ENCODE measurements at regions not wholly inside any gene's neighbourhood (a gene's known extent, or its start where the extent isn't known, plus 50 kb on each side); places are given as distances from the start of the nearest gene placed in this dataset.

DNA sequence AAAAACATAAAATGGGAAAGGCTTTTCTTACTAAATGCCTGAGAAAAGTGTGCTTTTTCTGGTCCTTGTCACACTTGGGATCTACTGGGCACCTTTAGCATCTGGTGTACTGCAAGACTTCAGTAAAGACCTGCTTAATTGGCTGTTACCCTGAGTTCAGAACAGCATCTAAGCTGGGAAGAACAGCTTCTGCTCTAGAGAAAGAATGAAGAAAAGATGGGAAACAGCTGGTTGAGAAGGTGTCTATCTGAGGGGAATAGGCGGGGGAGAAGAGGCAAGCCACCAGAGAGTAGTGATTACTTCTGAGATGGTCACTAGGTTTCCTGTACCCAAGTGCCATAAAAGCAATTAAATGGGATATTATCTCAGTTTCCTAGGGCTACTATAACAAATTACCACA lies 128.2 kb upstream of the SPACA1 start:
- no peaks in the 10 kb centered on the region for H3K36me3 ChIP-seq (ENCODE audit: low read depth)
- no peak overlapping the region for H2AFZ ChIP-seq
- H3K9me3 ChIP-seq (ENCODE audit: insufficient read depth, low read depth) = no peaks in the 10 kb centered on the region
- H3K27ac ChIP-seq = no peak overlapping the region
- no peaks in the 10 kb centered on the region for H3K79me2 ChIP-seq (ENCODE audit: low read depth)
- no peak for DNase-seq
- H3K27me3 ChIP-seq (ENCODE audit: insufficient read depth, low read depth) = no peaks in the 10 kb centered on the region
- no peak overlapping the region for H3K4me3 ChIP-seq
- H3K9me2 ChIP-seq (ENCODE audit: insufficient read depth) = no peaks in the 10 kb centered on the region
- H4K20me1 ChIP-seq (ENCODE audit: insufficient read depth) = no peaks in the 10 kb centered on the region
- H3F3A ChIP-seq (ENCODE audit: insufficient read depth, low read depth) = no peaks in the 10 kb centered on the region
- H3K4me2 ChIP-seq = no peak overlapping the region
- H3K4me1 ChIP-seq (replicated peaks; ENCODE audit: insufficient read depth) = no peaks in the 10 kb centered on the region
- POLR2A ChIA-PET (ENCODE audit: unreplicated experiment) = no interaction called here
- TF ChIP-seq EZH2 (IDR thresholded peaks at IDR 0.05; ENCODE audit: low read depth) = no peak
- TF ChIP-seq, protein P1, sequence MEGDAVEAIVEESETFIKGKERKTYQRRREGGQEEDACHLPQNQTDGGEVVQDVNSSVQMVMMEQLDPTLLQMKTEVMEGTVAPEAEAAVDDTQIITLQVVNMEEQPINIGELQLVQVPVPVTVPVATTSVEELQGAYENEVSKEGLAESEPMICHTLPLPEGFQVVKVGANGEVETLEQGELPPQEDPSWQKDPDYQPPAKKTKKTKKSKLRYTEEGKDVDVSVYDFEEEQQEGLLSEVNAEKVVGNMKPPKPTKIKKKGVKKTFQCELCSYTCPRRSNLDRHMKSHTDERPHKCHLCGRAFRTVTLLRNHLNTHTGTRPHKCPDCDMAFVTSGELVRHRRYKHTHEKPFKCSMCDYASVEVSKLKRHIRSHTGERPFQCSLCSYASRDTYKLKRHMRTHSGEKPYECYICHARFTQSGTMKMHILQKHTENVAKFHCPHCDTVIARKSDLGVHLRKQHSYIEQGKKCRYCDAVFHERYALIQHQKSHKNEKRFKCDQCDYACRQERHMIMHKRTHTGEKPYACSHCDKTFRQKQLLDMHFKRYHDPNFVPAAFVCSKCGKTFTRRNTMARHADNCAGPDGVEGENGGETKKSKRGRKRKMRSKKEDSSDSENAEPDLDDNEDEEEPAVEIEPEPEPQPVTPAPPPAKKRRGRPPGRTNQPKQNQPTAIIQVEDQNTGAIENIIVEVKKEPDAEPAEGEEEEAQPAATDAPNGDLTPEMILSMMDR (conservative IDR thresholded peaks at IDR 0.05) = no peak
- CTCF ChIA-PET = no interaction called here
- no TSS peak for BruUV-seq (replicated peaks)
- intact Hi-C loops (cut with micrococcal nuclease; ENCODE audit: unreplicated experiment) = no loop called here

DNA sequence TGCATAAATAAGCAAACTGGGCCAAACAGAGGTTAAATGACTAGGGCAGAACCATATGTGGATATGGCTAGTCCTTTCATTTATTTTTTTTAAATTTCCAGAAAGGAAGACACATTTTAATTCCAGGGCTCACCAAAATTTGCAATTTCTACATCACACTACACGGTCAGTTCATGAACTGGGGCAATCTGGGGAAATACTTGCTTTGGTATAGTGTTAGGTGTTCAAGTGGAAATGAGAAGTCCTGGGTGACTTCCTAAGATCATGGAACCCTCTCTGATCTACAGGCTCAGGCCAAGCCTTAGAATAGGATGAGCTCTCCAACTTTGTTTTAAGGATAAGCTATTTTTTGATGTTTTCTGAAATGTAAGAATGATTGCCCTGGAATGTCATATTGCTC lies 128.6 kb upstream of the SPACA1 start:
- BruUV-seq (replicated peaks) = no TSS peak
- H3K27ac ChIP-seq = no peak overlapping the region
- ChIA-PET POLR2A (ENCODE audit: unreplicated experiment) (no interaction called here), CTCF (no interaction called here)
- no peak overlapping the region for H2AFZ ChIP-seq
- no peaks in the 10 kb centered on the region for H3K27me3 ChIP-seq (ENCODE audit: insufficient read depth, low read depth)
- TF ChIP-seq, protein P1 (conservative IDR thresholded peaks at IDR 0.05) = no peak
- no peak for TF ChIP-seq EZH2 (IDR thresholded peaks at IDR 0.05; ENCODE audit: low read depth)
- no peak for DNase-seq
- no peak overlapping the region for H3K4me3 ChIP-seq
- no peaks in the 10 kb centered on the region for H4K20me1 ChIP-seq (ENCODE audit: insufficient read depth)
- no peaks in the 10 kb centered on the region for H3F3A ChIP-seq (ENCODE audit: insufficient read depth, low read depth)
- H3K79me2 ChIP-seq (ENCODE audit: low read depth) = no peaks in the 10 kb centered on the region
- intact Hi-C loops (cut with micrococcal nuclease; ENCODE audit: unreplicated experiment) = no loop called here
- H3K4me2 ChIP-seq = no peak overlapping the region
- no peaks in the 10 kb centered on the region for H3K4me1 ChIP-seq (replicated peaks; ENCODE audit: insufficient read depth)
- no peaks in the 10 kb centered on the region for H3K9me2 ChIP-seq (ENCODE audit: insufficient read depth)
- no peaks in the 10 kb centered on the region for H3K36me3 ChIP-seq (ENCODE audit: low read depth)
- no peaks in the 10 kb centered on the region for H3K9me3 ChIP-seq (ENCODE audit: insufficient read depth, low read depth)

DNA sequence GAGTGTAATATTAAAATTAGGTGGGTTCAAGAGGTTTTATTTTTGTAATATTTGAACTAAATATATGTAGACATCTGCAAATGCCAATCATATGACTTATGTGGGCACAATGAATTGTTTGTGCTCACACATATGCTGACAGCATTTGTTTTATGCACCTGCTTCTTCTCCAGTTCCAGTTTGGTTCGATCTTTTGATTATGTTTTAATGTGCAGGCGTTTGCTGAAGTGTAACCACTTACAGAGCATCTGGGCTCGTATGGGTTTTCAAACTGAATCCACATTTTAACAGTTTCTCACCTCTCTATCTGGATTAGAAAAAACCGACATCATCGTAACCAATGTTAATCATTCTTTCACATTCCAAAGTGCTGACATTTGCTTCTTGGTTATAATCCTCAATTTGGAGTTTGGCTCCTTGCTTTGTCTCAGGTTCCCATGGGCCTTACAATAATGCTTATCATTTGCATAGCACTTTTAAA lies 129.1 kb upstream of the SPACA1 start:
- CTCF ChIA-PET = no interaction called here

More for the DNA sequence above, 129.1 kb upstream of the SPACA1 start:
- H3K4me1 ChIP-seq (replicated peaks; ENCODE audit: insufficient read depth) = no peaks in the 10 kb centered on the region
- BruUV-seq (replicated peaks) = no TSS peak
- no peaks in the 10 kb centered on the region for H4K20me1 ChIP-seq (ENCODE audit: insufficient read depth)
- H3K36me3 ChIP-seq (ENCODE audit: low read depth) = no peaks in the 10 kb centered on the region
- H3K27ac ChIP-seq = no peak overlapping the region
- no peaks in the 10 kb centered on the region for H3K27me3 ChIP-seq (ENCODE audit: insufficient read depth, low read depth)
- no peak for DNase-seq
- H3K4me3 ChIP-seq = no peak overlapping the region
- intact Hi-C loops (cut with micrococcal nuclease; ENCODE audit: unreplicated experiment) = no loop called here
- H3K9me2 ChIP-seq (ENCODE audit: insufficient read depth) = no peaks in the 10 kb centered on the region
- H3F3A ChIP-seq (ENCODE audit: insufficient read depth, low read depth) = no peaks in the 10 kb centered on the region
- no peak for TF ChIP-seq EZH2 (IDR thresholded peaks at IDR 0.05; ENCODE audit: low read depth)
- TF ChIP-seq, protein P1 (conservative IDR thresholded peaks at IDR 0.05) = no peak
- H3K79me2 ChIP-seq (ENCODE audit: low read depth) = no peaks in the 10 kb centered on the region
- POLR2A ChIA-PET (ENCODE audit: unreplicated experiment) = no interaction called here
- H3K4me2 ChIP-seq = no peak overlapping the region
- H2AFZ ChIP-seq = no peak overlapping the region
- no peaks in the 10 kb centered on the region for H3K9me3 ChIP-seq (ENCODE audit: insufficient read depth, low read depth)
